ENCODE measurements at regions not wholly inside any gene's neighbourhood (a gene's known extent, or its start where the extent isn't known, plus 50 kb on each side); places are given as distances from the start of the nearest gene placed in this dataset.

- no peaks in the 10 kb centered on the region for H3K4me1 Mint-ChIP-seq
- no peak overlapping the region for H3K4me3 Mint-ChIP-seq
- H3K9me3 Mint-ChIP-seq = no peaks in the 10 kb centered on the region
- peaks cover 0 to 10% (median 4%) of the 10 kb centered on the region in 3 donors for H3K27me3 Mint-ChIP-seq
- DNase-seq = no peak
- H3K27ac Mint-ChIP-seq = no peak overlapping the region
- no peaks in the 10 kb centered on the region for H3K36me3 Mint-ChIP-seq
- ATAC-seq (ENCODE audit: low read depth in 2 of 2) = no peak
Measured at GRCh38 chrX:68999356-68999755, 165.9 kb downstream of the PJA1 start.

- Mint-ChIP-seq H3K4me3 (no peak overlapping the region), H3K9me3 (no peaks in the 10 kb centered on the region), H3K27ac (no peak overlapping the region), H3K27me3 (peaks cover 0 to 10% (median 4%) of the 10 kb centered on the region in 3 donors), H3K36me3 (no peaks in the 10 kb centered on the region), H3K4me1 (no peaks in the 10 kb centered on the region)
- no peak for DNase-seq
- ATAC-seq (ENCODE audit: low read depth in 2 of 2) = no peak
Measured at GRCh38 chrX:68998716-68999115, 166.5 kb downstream of the PJA1 start.

GRCh38 chrX:68997911-68998310 lies 167.3 kb downstream of the PJA1 start:
- Mint-ChIP-seq H3K27me3 (peaks cover 0 to 10% (median 4%) of the 10 kb centered on the region in 3 donors), H3K27ac (no peak overlapping the region), H3K4me1 (no peaks in the 10 kb centered on the region), H3K4me3 (no peak overlapping the region), H3K9me3 (no peaks in the 10 kb centered on the region), H3K36me3 (no peaks in the 10 kb centered on the region)
- no peak for DNase-seq
- no peak for ATAC-seq (ENCODE audit: low read depth in 2 of 2)

GRCh38 chrX:68997511-68997910 lies 167.7 kb downstream of the PJA1 start:
- H3K4me3 Mint-ChIP-seq = no peak overlapping the region
- peaks cover 0 to 10% (median 4%) of the 10 kb centered on the region in 3 donors for H3K27me3 Mint-ChIP-seq
- H3K27ac Mint-ChIP-seq = peak overlapping the region in 1 of 6 donors; percentile 39
- no peaks in the 10 kb centered on the region for H3K4me1 Mint-ChIP-seq
- ATAC-seq (ENCODE audit: low read depth in 2 of 2) (no peak), DNase-seq (no peak)
- no peaks in the 10 kb centered on the region for H3K36me3 Mint-ChIP-seq
- H3K9me3 Mint-ChIP-seq = no peaks in the 10 kb centered on the region

GRCh38 chrX:68995780-68996551 lies 167.1 kb downstream of the EFNB1 start:
- no peak overlapping the region for H3K27ac Mint-ChIP-seq
- no peak for ATAC-seq (ENCODE audit: low read depth in 2 of 2)
- peaks cover 0 to 5% (median 0%) of the 10 kb centered on the region in 7 donors for H3K9me3 Mint-ChIP-seq
- no peaks in the 10 kb centered on the region for H3K4me1 Mint-ChIP-seq
- DNase-seq = no peak
- peaks cover 0 to 18% (median 4%) of the 10 kb centered on the region in 3 donors for H3K27me3 Mint-ChIP-seq
- peak overlapping the region in 1 of 8 donors; percentile 35 for H3K4me3 Mint-ChIP-seq
- H3K36me3 Mint-ChIP-seq = no peaks in the 10 kb centered on the region

DNA sequence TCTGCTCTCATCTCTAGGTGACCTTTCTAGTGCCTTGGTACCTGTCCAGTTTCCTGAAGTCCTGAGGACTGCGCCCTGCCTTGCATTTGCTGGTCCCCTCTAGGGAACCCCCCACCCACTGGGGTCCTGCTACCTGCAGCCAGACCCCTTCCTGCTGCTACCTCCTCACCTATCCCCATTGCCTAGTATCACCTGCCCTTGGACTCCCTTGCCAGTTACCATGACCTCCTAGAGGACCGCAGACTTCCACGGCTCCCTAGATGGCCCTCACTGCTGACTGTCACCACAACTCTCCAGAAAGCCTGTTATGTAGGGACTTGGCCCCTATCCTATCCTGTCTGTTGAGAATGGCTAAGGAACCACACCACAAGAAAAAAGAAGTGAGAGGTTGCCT lies 166.6 kb downstream of the EFNB1 start:
- no peak overlapping the region for H3K27ac Mint-ChIP-seq
- peaks cover 0 to 18% (median 4%) of the 10 kb centered on the region in 3 donors for H3K27me3 Mint-ChIP-seq
- H3K4me3 Mint-ChIP-seq = no peak overlapping the region
- peaks cover 0 to 6% (median 0%) of the 10 kb centered on the region in 7 donors for H3K9me3 Mint-ChIP-seq
- DNase-seq (no peak), ATAC-seq (ENCODE audit: low read depth in 2 of 2) (no peak)
- no peaks in the 10 kb centered on the region for H3K36me3 Mint-ChIP-seq
- no peaks in the 10 kb centered on the region for H3K4me1 Mint-ChIP-seq

- Mint-ChIP-seq H3K4me3 (no peak overlapping the region), H3K36me3 (no peaks in the 10 kb centered on the region), H3K4me1 (no peaks in the 10 kb centered on the region), H3K27me3 (peaks cover 0 to 18% (median 4%) of the 10 kb centered on the region in 3 donors), H3K9me3 (peaks cover 0 to 6% (median 0%) of the 10 kb centered on the region in 7 donors), H3K27ac (no peak overlapping the region)
- DNase-seq (no peak), ATAC-seq (ENCODE audit: low read depth in 2 of 2) (no peak)
Measured at GRCh38 chrX:68994891-68995255, 166.1 kb downstream of the EFNB1 start.

- no peak for DNase-seq
- Mint-ChIP-seq H3K4me1 (no peaks in the 10 kb centered on the region), H3K27ac (no peak overlapping the region), H3K9me3 (peaks cover 0 to 6% (median 0%) of the 10 kb centered on the region in 7 donors), H3K4me3 (no peak overlapping the region), H3K36me3 (no peaks in the 10 kb centered on the region), H3K27me3 (peaks cover 0 to 18% (median 4%) of the 10 kb centered on the region in 3 donors)
- ATAC-seq (ENCODE audit: low read depth in 2 of 2) = no peak
Measured at GRCh38 chrX:68994135-68994890, 165.5 kb downstream of the EFNB1 start.

GRCh38 chrX:68992821-68993397 lies 164.1 kb downstream of the EFNB1 start:
- Mint-ChIP-seq H3K27me3 (peaks cover 0 to 18% (median 4%) of the 10 kb centered on the region in 3 donors), H3K27ac (no peak overlapping the region), H3K4me3 (no peak overlapping the region), H3K9me3 (peaks cover 0 to 6% (median 0%) of the 10 kb centered on the region in 7 donors), H3K36me3 (no peaks in the 10 kb centered on the region), H3K4me1 (no peaks in the 10 kb centered on the region)
- ATAC-seq (ENCODE audit: low read depth in 2 of 2) (no peak), DNase-seq (no peak)

DNA sequence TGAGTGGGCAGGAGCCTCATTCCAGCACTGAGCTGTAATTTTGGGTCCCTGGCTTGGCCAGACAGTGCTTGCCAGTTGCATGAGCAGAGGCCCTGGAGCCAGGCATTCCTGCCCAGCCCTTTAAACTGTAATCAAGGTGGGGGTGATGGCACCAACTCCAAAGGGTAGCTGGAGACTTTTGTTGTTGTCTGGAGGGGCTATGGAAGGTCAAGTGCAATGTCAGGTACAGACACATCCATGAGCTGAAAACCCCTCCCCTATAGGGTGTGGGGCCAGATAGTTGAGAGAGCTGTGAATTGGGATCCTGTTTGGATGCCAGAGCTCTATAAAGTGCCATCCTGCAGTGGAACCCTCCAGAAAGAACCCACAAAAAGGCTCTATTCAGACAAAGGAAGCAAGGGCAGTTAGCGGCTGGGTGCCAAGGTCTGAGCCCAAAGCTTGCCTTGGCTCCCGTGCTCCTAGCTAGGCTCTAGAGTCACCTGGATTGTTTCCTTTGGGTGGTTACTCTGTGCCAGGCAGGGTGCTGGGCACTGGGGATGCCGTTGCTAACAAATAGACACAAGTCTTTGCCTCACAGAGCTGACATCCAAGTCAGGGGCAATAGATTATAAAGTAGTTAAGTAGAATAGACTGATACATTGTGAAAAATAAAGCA lies 163.0 kb downstream of the EFNB1 start:
- no peaks in the 10 kb centered on the region for H3K4me1 Mint-ChIP-seq
- no peak for ATAC-seq (ENCODE audit: low read depth in 2 of 2)
- H3K27me3 Mint-ChIP-seq = peaks cover 0 to 18% (median 0%) of the 10 kb centered on the region in 3 donors
- H3K9me3 Mint-ChIP-seq = peaks cover 0 to 6% (median 0%) of the 10 kb centered on the region in 7 donors
- H3K36me3 Mint-ChIP-seq = no peaks in the 10 kb centered on the region
- no peak for DNase-seq
- H3K4me3 Mint-ChIP-seq = no peak overlapping the region
- H3K27ac Mint-ChIP-seq = peak overlapping the region in 1 of 6 donors; percentile 83

GRCh38 chrX:68990948-68991347 lies 162.1 kb downstream of the EFNB1 start:
- peaks cover 0 to 18% (median 0%) of the 10 kb centered on the region in 3 donors for H3K27me3 Mint-ChIP-seq
- no peaks in the 10 kb centered on the region for H3K4me1 Mint-ChIP-seq
- no peak for ATAC-seq (ENCODE audit: low read depth in 2 of 2)
- H3K4me3 Mint-ChIP-seq = no peak overlapping the region
- peaks cover 0 to 6% (median 0%) of the 10 kb centered on the region in 7 donors for H3K9me3 Mint-ChIP-seq
- H3K36me3 Mint-ChIP-seq = no peaks in the 10 kb centered on the region
- no peak overlapping the region for H3K27ac Mint-ChIP-seq
- no peak for DNase-seq

DNA sequence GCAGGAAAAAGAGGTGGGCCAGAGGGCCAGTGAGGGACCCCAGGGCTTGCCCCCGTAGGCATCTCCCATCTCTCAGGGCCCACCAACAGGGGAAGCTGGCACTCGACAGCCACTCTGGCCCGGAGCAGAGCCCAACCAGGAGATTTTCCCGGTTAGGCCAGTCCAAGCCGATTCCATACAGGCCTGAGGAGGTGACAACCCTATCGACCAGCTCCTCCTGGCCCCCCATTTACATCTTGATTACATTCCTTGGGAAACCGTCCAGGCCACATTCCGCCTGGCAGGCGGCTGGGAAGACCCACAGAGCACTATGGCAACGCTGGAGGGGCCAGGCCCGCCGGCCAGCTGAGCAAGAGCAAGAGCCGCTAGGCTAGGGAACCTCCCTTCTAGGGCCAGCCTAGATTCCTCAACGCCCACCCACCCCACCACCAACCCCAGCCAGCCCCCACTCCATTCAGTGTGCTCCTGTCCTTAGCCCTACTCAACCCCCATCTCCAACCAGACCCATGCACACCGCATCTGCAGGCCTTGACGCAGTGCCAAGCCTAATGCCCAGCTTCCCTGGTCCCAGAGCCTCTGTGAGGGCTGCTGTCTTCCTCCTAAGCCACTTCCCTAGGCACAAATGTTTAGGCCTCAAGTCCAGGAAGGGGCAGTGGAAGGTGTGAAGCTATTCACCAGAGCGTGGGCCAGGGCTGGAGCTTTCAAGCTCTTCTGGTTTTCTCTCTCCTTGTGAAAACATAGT lies 161.2 kb downstream of the EFNB1 start:
- DNase-seq (no peak), ATAC-seq (ENCODE audit: low read depth in 2 of 2) (no peak)
- Mint-ChIP-seq H3K9me3 (peaks cover 0 to 6% (median 0%) of the 10 kb centered on the region in 7 donors), H3K27me3 (peaks cover 0 to 16% (median 0%) of the 10 kb centered on the region in 3 donors), H3K27ac (no peak overlapping the region), H3K36me3 (no peaks in the 10 kb centered on the region), H3K4me3 (no peak overlapping the region), H3K4me1 (no peaks in the 10 kb centered on the region)

DNA sequence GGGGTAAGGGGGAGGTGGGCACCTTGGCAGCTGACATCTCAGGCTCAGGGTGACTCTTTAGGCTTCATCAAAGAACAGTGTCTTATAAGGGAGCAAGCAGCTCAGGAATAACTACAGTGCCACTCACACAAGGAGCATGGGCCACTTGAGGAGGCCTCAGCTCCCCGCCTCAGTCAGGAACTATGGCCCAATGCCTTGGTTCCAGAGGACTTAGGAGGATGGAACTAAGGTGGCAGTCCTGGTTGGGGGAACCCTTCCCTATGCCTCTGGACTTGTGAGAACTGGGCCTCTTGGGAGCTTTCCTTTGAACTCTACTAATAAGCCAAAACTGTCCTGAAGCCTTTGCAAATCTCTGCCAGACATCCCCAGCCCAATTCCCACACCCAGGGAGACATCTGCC lies 160.6 kb downstream of the EFNB1 start:
- DNase-seq (no peak), ATAC-seq (ENCODE audit: low read depth in 2 of 2) (no peak)
- Mint-ChIP-seq H3K4me1 (no peaks in the 10 kb centered on the region), H3K27me3 (peaks cover 0 to 17% (median 0%) of the 10 kb centered on the region in 3 donors), H3K36me3 (no peaks in the 10 kb centered on the region), H3K4me3 (no peak overlapping the region), H3K27ac (no peak overlapping the region), H3K9me3 (peaks cover 0 to 6% (median 0%) of the 10 kb centered on the region in 7 donors)

All from naive B cell (primary cell).